H9 (cell line): ENCODE measurements at regions not wholly inside any gene's neighbourhood (a gene's known extent, or its start where the extent isn't known, plus 50 kb on each side); places are given as distances from the start of the nearest gene placed in this dataset.

Experiments used
- DNase-seq: peaks from one replicate; pipeline ENCODE4 v3.0.0-alpha.2; 2017
- H2AFZ ChIP-seq: one replicate; pipeline ENCODE4 v1.6.1; 2013; ENCODE audit warnings: mild to moderate bottlenecking, low read length, control low read depth, moderate library complexity
- H2AK5ac ChIP-seq: 2 replicates; pipeline ENCODE4 v1.6.1; 2013; ENCODE audit warnings: low read length, control low read depth, mixed read lengths; ENCODE audit not compliant: insufficient read length
- H2BK120ac ChIP-seq: one replicate; pipeline ENCODE4 v1.6.1; 2013; ENCODE audit warnings: low read depth, mild to moderate bottlenecking, low read length, control low read depth, inconsistent platforms; ENCODE audit not compliant: poor library complexity, severe bottlenecking
- H2BK12ac ChIP-seq: 2 replicates; pipeline ENCODE4 v1.6.1; 2013; ENCODE audit warnings: low read length, control low read depth, mixed read lengths, low read depth; ENCODE audit not compliant: insufficient read length
- H2BK15ac ChIP-seq: 2 replicates; pipeline ENCODE4 v1.6.1; 2013; ENCODE audit warnings: low read depth, low read length, control low read depth
- H2BK20ac ChIP-seq: one replicate; pipeline ENCODE4 v1.6.1; 2013; ENCODE audit warnings: low read depth, mild to moderate bottlenecking, low read length, control low read depth, inconsistent platforms; ENCODE audit not compliant: poor library complexity, severe bottlenecking
- H2BK5ac ChIP-seq: 2 replicates; pipeline ENCODE4 v1.6.1; 2013; ENCODE audit warnings: low read length, control low read depth, mixed read lengths; ENCODE audit not compliant: insufficient read length
- H3K14ac ChIP-seq: 2 replicates; pipeline ENCODE4 v1.6.1; 2013; ENCODE audit warnings: low read length, control low read depth; ENCODE audit not compliant: insufficient read depth
- H3K18ac ChIP-seq: 2 replicates; pipeline ENCODE4 v1.6.1; 2013; ENCODE audit warnings: low read depth, mild to moderate bottlenecking, mixed read lengths, low read length, control low read depth; ENCODE audit not compliant: insufficient read length
- H3K23ac ChIP-seq: 2 replicates; pipeline ENCODE4 v1.6.1; 2013; ENCODE audit warnings: low read length, control low read depth, mixed read lengths, low read depth; ENCODE audit not compliant: insufficient read length
- H3K23me2 ChIP-seq: 2 replicates; pipeline ENCODE4 v1.6.1; 2013; ENCODE audit warnings: low read depth, mild to moderate bottlenecking, mixed read lengths, low read length, control low read depth; ENCODE audit not compliant: insufficient read length, poor library complexity, severe bottlenecking
- H3K27ac ChIP-seq: 2 replicates; pipeline ENCODE4 v1.5.1; 2013; ENCODE audit warnings: low read length, control low read depth, mixed read lengths, low read depth; ENCODE audit not compliant: insufficient read length
- H3K27me3 ChIP-seq: 2 replicates; pipeline ENCODE4 v1.6.1; 2013; ENCODE audit warnings: low read length, control low read depth, inconsistent platforms; ENCODE audit not compliant: insufficient read depth
- H3K4ac ChIP-seq: 2 replicates; pipeline ENCODE4 v1.6.1; 2013; ENCODE audit warnings: low read depth, mild to moderate bottlenecking, control low read depth, inconsistent platforms, low read length, moderate library complexity
- H3K4me1 ChIP-seq: 2 replicates; pipeline ENCODE4 v1.6.1; 2013; ENCODE audit warnings: low read length, control low read depth, inconsistent platforms; ENCODE audit not compliant: insufficient read depth
- H3K4me2 ChIP-seq: 2 replicates; pipeline ENCODE4 v1.6.1; 2013; ENCODE audit warnings: low read length, control low read depth, mixed read lengths; ENCODE audit not compliant: insufficient read length, insufficient read depth
- H3K56ac ChIP-seq: 2 replicates; pipeline ENCODE4 v1.6.1; 2013; ENCODE audit warnings: low read depth, mild to moderate bottlenecking, mixed read lengths, low read length, control low read depth; ENCODE audit not compliant: insufficient read length
- H3K79me1 ChIP-seq: 2 replicates; pipeline ENCODE4 v1.6.1; 2013; ENCODE audit warnings: low read depth, mild to moderate bottlenecking, moderate library complexity, low read length, control low read depth, inconsistent platforms; ENCODE audit not compliant: insufficient read depth, poor library complexity, severe bottlenecking
- H3K79me2 ChIP-seq: 2 replicates; pipeline ENCODE4 v1.6.1; 2013; ENCODE audit warnings: low read length, control low read depth, inconsistent platforms; ENCODE audit not compliant: insufficient read depth
- H3K9ac ChIP-seq: 2 replicates; pipeline ENCODE4 v1.6.1; 2013; ENCODE audit warnings: low read length, control low read depth, mixed read lengths; ENCODE audit not compliant: insufficient read length; ENCODE audit errors: extremely low read depth
- H3K9me3 ChIP-seq: one replicate; pipeline ENCODE4 v1.6.1; 2013; ENCODE audit warnings: low read depth, low read length, inconsistent platforms; ENCODE audit not compliant: control insufficient read depth
- H3T11ph ChIP-seq: one replicate; pipeline ENCODE4 v1.6.1; 2013; ENCODE audit warnings: mild to moderate bottlenecking, low read length, control low read depth, inconsistent platforms
- H4K20me1 ChIP-seq: one replicate; pipeline ENCODE4 v1.6.1; 2013; ENCODE audit not compliant: control insufficient read depth, insufficient read length, insufficient read depth
- H4K5ac ChIP-seq: 2 replicates; pipeline ENCODE4 v1.6.1; 2013; ENCODE audit warnings: low read depth, mild to moderate bottlenecking, mixed read lengths, low read length, control low read depth; ENCODE audit not compliant: insufficient read length
- H4K8ac ChIP-seq: replicated peaks from 2 replicates; pipeline ENCODE4 v1.6.1; 2013; ENCODE audit warnings: low read length, control low read depth, mixed read lengths, low read depth; ENCODE audit not compliant: insufficient read length
- H4K91ac ChIP-seq: 2 replicates; pipeline ENCODE4 v1.6.1; 2013; ENCODE audit warnings: low read depth, mild to moderate bottlenecking, moderate library complexity, mixed read lengths, low read length, control low read depth; ENCODE audit not compliant: insufficient read length
- H3K27ac Mint-ChIP-seq, 3 experiments: 2 replicates in 2 of 3; 3 replicates in 1 of 3; pipeline ENCODE4 v1.8.0; 2020 to 2021; ENCODE audit warnings: mixed read lengths in 3 of 3, mild to moderate bottlenecking in 1 of 3, moderate library complexity in 1 of 3
- H3K27me3 Mint-ChIP-seq: 2 replicates; pipeline ENCODE4 v1.8.0; 2021; ENCODE audit warnings: low read depth, mild to moderate bottlenecking, moderate library complexity, mixed read lengths
- H3K36me3 Mint-ChIP-seq, 3 experiments: 2 replicates in 2 of 3; 3 replicates in 1 of 3; pipeline ENCODE4 v1.8.0; 2020 to 2021; ENCODE audit warnings: low read depth in 3 of 3, mixed read lengths in 3 of 3; ENCODE audit not compliant: insufficient read depth in 1 of 3
- H3K4me1 Mint-ChIP-seq, 2 experiments: 2 replicates each; pipeline ENCODE4 v1.8.0; 2020; ENCODE audit warnings: mixed read lengths in 2 of 2
- H3K4me3 Mint-ChIP-seq, 2 experiments: 2 replicates in 1 of 2; 3 replicates in 1 of 2; pipeline ENCODE4 v1.8.0; 2020 to 2021; ENCODE audit warnings: mild to moderate bottlenecking in 2 of 2, mixed read lengths in 2 of 2, moderate library complexity in 1 of 2
- H3K9me3 Mint-ChIP-seq, 2 experiments: 2 replicates in 1 of 2; 3 replicates in 1 of 2; pipeline ENCODE4 v1.8.0; 2020; ENCODE audit warnings: mild to moderate bottlenecking in 2 of 2, mixed read lengths in 2 of 2, moderate library complexity in 1 of 2
- CTCF ChIP-seq: fragments of 200-600 bp; sonication (generic); conservative IDR thresholded peaks from 3 replicates; pipeline ENCODE4 v1.8.0; 2021; ENCODE audit warnings: antibody characterized with exemption, mild to moderate bottlenecking
- WGBS: extraction: QIAGEN DNeasy Blood & Tissue Kit; methylation state at CpG from one replicate; pipeline ENCODE4 v1.1.7; 2013; ENCODE audit warnings: missing lambda C conversion rate, low lambda C conversion rate, mixed read lengths; ENCODE audit not compliant: insufficient read length; ENCODE audit errors: extremely low coverage; 5-methylcytosine and 5-hydroxymethylcytosine counted together

- Histone ChIP-seq H2BK15ac (no peak overlapping the region), H3K14ac (no peak overlapping the region), H2AFZ (no peak overlapping the region), H3K79me2 (peaks cover 2% of the 10 kb centered on the region; the same call in 1 of the 2 replicates), H4K5ac (no peak overlapping the region), H3K18ac (no peak overlapping the region), H3K4me1 (peaks cover 4% of the 10 kb centered on the region; the same call in 1 of the 2 replicates), H4K91ac (no peak overlapping the region), H3K9me3 (no peaks in the 10 kb centered on the region), H3K56ac (no peak overlapping the region), H2BK5ac (no peak overlapping the region), H3K23me2 (no peaks in the 10 kb centered on the region), H4K8ac (no peak overlapping the region), H3K27me3 (no peaks in the 10 kb centered on the region), H3K27ac (no peak overlapping the region), H3K9ac (no peak overlapping the region), H3K79me1 (no peaks in the 10 kb centered on the region), H2BK20ac (no peak overlapping the region), H4K20me1 (no peaks in the 10 kb centered on the region), H2BK12ac (no peak overlapping the region), H2AK5ac (no peak overlapping the region), H2BK120ac (no peak overlapping the region), H3K23ac (no peak overlapping the region), H3T11ph (no peak overlapping the region), H3K4me2 (no peak overlapping the region), H3K4ac (no peak overlapping the region)
- Mint-ChIP-seq H3K4me1 (peaks cover 7 to 8% of the 10 kb centered on the region in 2 experiments; a peak in 3 of 4 replicates), H3K27ac (no peak overlapping the region), H3K36me3 (no peaks in the 10 kb centered on the region), H3K9me3 (peaks cover 0 to 2% of the 10 kb centered on the region in 2 experiments; a peak in 1 of 5 replicates), H3K27me3 (no peaks in the 10 kb centered on the region), H3K4me3 (no peak overlapping the region)
- no peak for DNase-seq
- no CpG with 5 or more reads among the region's 3 CpGs for WGBS
- no peak for TF ChIP-seq CTCF
Observed at GRCh38 chr5:69004127-69004526, 89.7 kb upstream of the SLC30A5 start.
